SK-N-SH (cell line): ENCODE measurements at regions not wholly inside any gene's neighbourhood (a gene's known extent, or its start where the extent isn't known, plus 50 kb on each side); places are given as distances from the start of the nearest gene placed in this dataset.

Source experiments
- CTCF ChIA-PET: fragments of 300-600, 350-600 bp; formaldehyde crosslinking; extraction: SDS; loops from one replicate; lab custom pipeline; 2021; lab: Yijun Ruan, JAX
- POLR2A ChIA-PET: fragments of 350-600 bp; sonication (Branson Sonifier 250); formaldehyde crosslinking; extraction: SDS; loops from one replicate; lab custom pipeline; 2020; ENCODE audit warnings: antibody characterized with exemption, inconsistent platforms; lab: Yijun Ruan, JAX
- DNase-seq: peaks from one replicate; pipeline ENCODE4 v3.0.0; 2012
- H2AFZ ChIP-seq: fragments of 200-600 bp; sonication (generic); 2 replicates; pipeline ENCODE4 v1.8.1; 2016; ENCODE audit warnings: antibody characterized with exemption, mild to moderate bottlenecking, low read depth
- H3F3A ChIP-seq: fragments of 200-600 bp; sonication (generic); replicated peaks from 2 replicates; pipeline ENCODE3; 2016; ENCODE audit warnings: antibody characterized with exemption, mild to moderate bottlenecking; ENCODE audit not compliant: insufficient read depth
- H3K27ac ChIP-seq, 2 experiments: fragments of 200-500 bp in 1 of 2; fragments of 200-600 bp in 1 of 2; sonication (Bioruptor generic) in 1 of 2; sonication (generic), shearing (Covaris generic) in 1 of 2; 2 replicates each; pipeline versions ENCODE4 v1.5.1 to v1.6.1; 2014 to 2016; ENCODE audit warnings: low read depth in 2 of 2, inconsistent platforms in 1 of 2, low read length in 1 of 2, mild to moderate bottlenecking in 1 of 2, mixed read lengths in 1 of 2
- H3K27me3 ChIP-seq: fragments of 200-600 bp; sonication (generic), shearing (Covaris generic); 2 replicates; pipeline ENCODE4 v1.6.1; 2016; ENCODE audit warnings: mixed run types; ENCODE audit not compliant: insufficient read depth
- H3K36me3 ChIP-seq, 2 experiments: fragments of 200-500 bp in 1 of 2; fragments of 200-600 bp in 1 of 2; sonication (Bioruptor generic) in 1 of 2; sonication (generic) in 1 of 2; replicated peaks in 1 of 2; 2 replicates each; pipeline versions ENCODE3 to v1.5.1; 2014 to 2016; ENCODE audit warnings: low read length in 1 of 2, mild to moderate bottlenecking in 1 of 2; ENCODE audit not compliant: insufficient read depth in 2 of 2, control insufficient read depth in 1 of 2
- H3K4me1 ChIP-seq, 2 experiments: fragments of 200-500 bp in 1 of 2; fragments of 200-600 bp in 1 of 2; sonication (Bioruptor generic) in 1 of 2; sonication (generic), shearing (Covaris generic) in 1 of 2; 2 replicates each; pipeline versions ENCODE4 v1.5.1 to v1.6.1; 2014 to 2016; ENCODE audit warnings: low read depth in 1 of 2, low read length in 1 of 2, mixed run types in 1 of 2; ENCODE audit not compliant: insufficient read depth in 2 of 2, control insufficient read depth in 1 of 2
- H3K4me2 ChIP-seq: fragments of 200-600 bp; sonication (generic), shearing (Covaris generic); 2 replicates; pipeline ENCODE4 v1.6.1; 2017; ENCODE audit warnings: mixed run types
- H3K4me3 ChIP-seq, 2 experiments: fragments of 200-500 bp in 1 of 2; fragments of 200-600 bp in 1 of 2; sonication (Bioruptor generic) in 1 of 2; sonication (generic), shearing (Covaris generic) in 1 of 2; 2 replicates each; pipeline versions ENCODE4 v1.5.1 to v1.8.1; 2014 to 2016; ENCODE audit warnings: low read depth in 2 of 2, inconsistent platforms in 1 of 2, low read length in 1 of 2, mild to moderate bottlenecking in 1 of 2, mixed read lengths in 1 of 2, moderate library complexity in 1 of 2
- H3K79me2 ChIP-seq: fragments of 200-600 bp; sonication (generic); 2 replicates; pipeline ENCODE4 v1.8.1; 2017; ENCODE audit warnings: mild to moderate bottlenecking; ENCODE audit not compliant: insufficient read depth
- H3K9ac ChIP-seq: fragments of 200-600 bp; sonication (generic); 2 replicates; pipeline ENCODE4 v1.6.1; 2017; ENCODE audit warnings: mixed run types
- H3K9me2 ChIP-seq: fragments of 200-600 bp; sonication (generic); 2 replicates; pipeline ENCODE4 v1.6.1; 2017; ENCODE audit warnings: mixed run types
- H3K9me3 ChIP-seq: fragments of 200-600 bp; sonication (generic); 2 replicates; pipeline ENCODE4 v1.6.1; 2017; ENCODE audit warnings: mixed run types, mild to moderate bottlenecking, moderate library complexity
- H4K20me1 ChIP-seq: fragments of 200-600 bp; sonication (generic); 2 replicates; pipeline ENCODE4 v1.6.1; 2017; ENCODE audit warnings: mild to moderate bottlenecking, mixed run types; ENCODE audit not compliant: insufficient read depth
- FOSL2 ChIP-seq: IDR thresholded peaks from 2 replicates; pipeline ENCODE4 v1.4.0; 2012; ENCODE audit warnings: low read depth, mild to moderate bottlenecking, moderate library complexity, borderline replicate concordance
- FOXJ3 ChIP-seq: sonication (generic); formaldehyde crosslinking; IDR thresholded peaks from 2 replicates; pipeline ENCODE4 v1.5.1; 2020; ENCODE audit warnings: mild to moderate bottlenecking, missing genetic modification reagents
- GABPA ChIP-seq: IDR thresholded peaks from 2 replicates; pipeline ENCODE4 v1.4.0; 2012; ENCODE audit warnings: low read depth, mild to moderate bottlenecking
- NRF1 ChIP-seq: IDR thresholded peaks from 2 replicates; pipeline ENCODE4 v1.6.1; 2012; ENCODE audit warnings: low read depth, mild to moderate bottlenecking, low read length
- REST ChIP-seq: IDR thresholded peaks from 2 replicates; pipeline ENCODE4 v1.6.1; 2012; ENCODE audit warnings: mild to moderate bottlenecking, low read depth, low read length, moderate library complexity
- RFX5 ChIP-seq: IDR thresholded peaks from 2 replicates; pipeline ENCODE4 v1.6.1; 2012; ENCODE audit warnings: mild to moderate bottlenecking, improper control_type of control experiment, low read length
- SMC3 ChIP-seq: IDR thresholded peaks from 2 replicates; pipeline ENCODE4 v1.6.1; 2012; ENCODE audit warnings: low read depth, low read length, improper control_type of control experiment
- YY1 ChIP-seq: IDR thresholded peaks from 2 replicates; pipeline ENCODE4 v1.4.0; 2012; ENCODE audit warnings: low read depth, mild to moderate bottlenecking
- WGBS: methylation state at CpG from one replicate; pipeline ENCODE4 v1.1.6; 2017; ENCODE audit warnings: low lambda C conversion rate; 5-methylcytosine and 5-hydroxymethylcytosine counted together
- TF ChIP-seq, protein P1 (sequence below): IDR thresholded peaks from 2 replicates; pipeline ENCODE4 v1.4.0; 2012; ENCODE audit warnings: low read depth
- TF ChIP-seq, protein P2 (sequence below): fragments of 150-350 bp; IDR thresholded peaks from 2 replicates; pipeline ENCODE4 v1.6.1; 2016; ENCODE audit warnings: mild to moderate bottlenecking, low read depth, low read length

DNA sequence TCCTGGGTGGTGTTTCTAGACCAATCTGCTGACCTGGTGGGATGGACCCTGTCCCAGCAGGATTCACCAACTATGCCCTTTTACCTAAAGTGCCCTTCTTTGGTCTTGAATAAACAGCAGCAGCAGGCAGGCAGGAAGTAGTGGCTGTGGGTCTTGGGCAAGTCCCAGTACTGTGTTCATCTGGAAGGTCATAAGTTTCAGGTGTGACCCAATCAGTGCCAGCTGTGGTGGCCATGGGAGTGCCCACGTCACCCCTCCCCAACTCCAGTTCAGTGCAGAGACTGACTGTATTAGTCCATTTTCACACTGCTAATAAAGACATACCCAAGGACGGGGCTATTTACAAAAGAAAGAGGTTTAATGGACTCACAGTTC, 148.3 kb upstream of the SRD5A2 start:
- ChIA-PET CTCF (interaction anchor here (0.8 to 1.8 kb wide), 8 partner anchors 9 to 342 kb away, joined by 3 to 6 read pairs (median 4); no protein-coding TSS in a partner anchor), POLR2A (no interaction called here)
- H3K79me2 ChIP-seq: no peaks in the 10 kb centered on the region
- H3K9me3 ChIP-seq: no peaks in the 10 kb centered on the region
- no peak overlapping the region for H3K4me3 ChIP-seq
- H3K9ac ChIP-seq: no peak overlapping the region
- H3K4me2 ChIP-seq: no peak overlapping the region
- no peak for DNase-seq
- no peak for TF ChIP-seq REST
- H2AFZ ChIP-seq: no peak overlapping the region
- no peaks in the 10 kb centered on the region for H3K27me3 ChIP-seq
- H3K9me2 ChIP-seq: no peaks in the 10 kb centered on the region
- no peaks in the 10 kb centered on the region for H3K4me1 ChIP-seq
- no peak overlapping the region for H3K27ac ChIP-seq
- no peaks in the 10 kb centered on the region for H3F3A ChIP-seq
- no peaks in the 10 kb centered on the region for H4K20me1 ChIP-seq
- 13% methylated on average over 2 of the region's 2 CpGs for WGBS
- no peaks in the 10 kb centered on the region for H3K36me3 ChIP-seq

DNA sequence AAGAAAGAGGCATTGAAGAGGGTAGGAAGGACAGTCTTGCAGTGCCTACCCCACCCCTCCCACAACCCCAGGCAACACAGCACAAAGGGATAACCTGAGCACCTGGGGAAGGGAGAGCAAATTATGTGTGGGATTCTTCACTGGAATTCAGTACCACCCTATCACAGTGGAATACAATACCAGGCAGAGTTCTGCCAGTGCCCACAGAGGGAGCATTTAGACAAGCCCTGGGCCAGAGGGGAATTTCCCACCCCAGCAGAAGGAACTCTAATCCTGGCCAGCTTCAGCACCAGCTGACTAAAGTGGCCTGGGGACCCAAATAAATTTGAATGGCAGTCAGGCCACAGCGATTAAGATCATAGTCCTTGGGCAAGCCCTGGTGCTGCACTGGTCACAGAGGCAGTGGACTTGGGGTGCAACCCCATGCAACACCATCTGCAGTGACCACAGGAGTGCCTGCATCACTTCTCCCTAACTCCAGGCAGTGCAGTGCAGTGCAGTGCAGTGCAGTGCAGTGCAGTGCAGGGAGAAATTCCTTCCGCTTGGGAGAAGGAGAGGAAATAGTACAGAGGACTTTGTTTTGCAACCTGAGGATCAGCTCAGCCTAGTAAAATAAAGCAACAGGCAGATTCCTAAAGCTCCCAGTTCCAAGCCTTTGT, 147.8 kb upstream of the SRD5A2 start:
- no peaks in the 10 kb centered on the region for H3K9me3 ChIP-seq
- no peak for DNase-seq
- no peaks in the 10 kb centered on the region for H3K9me2 ChIP-seq
- no peaks in the 10 kb centered on the region for H4K20me1 ChIP-seq
- 80% methylated on average over 1 of the region's 2 CpGs for WGBS
- H3K4me2 ChIP-seq: no peak overlapping the region
- TF ChIP-seq FOSL2 (no peak), FOXJ3 (CRISPR knock-in tag) (no peak), YY1 (no peak), NRF1 (no peak), SMC3 (no peak), GABPA (no peak), RFX5 (no peak)
- TF ChIP-seq, protein P1, sequence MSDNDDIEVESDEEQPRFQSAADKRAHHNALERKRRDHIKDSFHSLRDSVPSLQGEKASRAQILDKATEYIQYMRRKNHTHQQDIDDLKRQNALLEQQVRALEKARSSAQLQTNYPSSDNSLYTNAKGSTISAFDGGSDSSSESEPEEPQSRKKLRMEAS: no peak
- TF ChIP-seq, protein P2, sequence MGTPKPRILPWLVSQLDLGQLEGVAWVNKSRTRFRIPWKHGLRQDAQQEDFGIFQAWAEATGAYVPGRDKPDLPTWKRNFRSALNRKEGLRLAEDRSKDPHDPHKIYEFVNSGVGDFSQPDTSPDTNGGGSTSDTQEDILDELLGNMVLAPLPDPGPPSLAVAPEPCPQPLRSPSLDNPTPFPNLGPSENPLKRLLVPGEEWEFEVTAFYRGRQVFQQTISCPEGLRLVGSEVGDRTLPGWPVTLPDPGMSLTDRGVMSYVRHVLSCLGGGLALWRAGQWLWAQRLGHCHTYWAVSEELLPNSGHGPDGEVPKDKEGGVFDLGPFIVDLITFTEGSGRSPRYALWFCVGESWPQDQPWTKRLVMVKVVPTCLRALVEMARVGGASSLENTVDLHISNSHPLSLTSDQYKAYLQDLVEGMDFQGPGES: no peak
- H3K9ac ChIP-seq: no peak overlapping the region
- H2AFZ ChIP-seq: no peak overlapping the region
- no peaks in the 10 kb centered on the region for H3K79me2 ChIP-seq
- no peaks in the 10 kb centered on the region for H3K4me1 ChIP-seq
- H3K36me3 ChIP-seq: no peaks in the 10 kb centered on the region
- H3K27ac ChIP-seq: no peak overlapping the region
- H3K27me3 ChIP-seq: no peaks in the 10 kb centered on the region
- CTCF ChIA-PET: interaction anchor here (0.6 to 1.8 kb wide), 3 partner anchors 37 to 1797 kb away, joined by 3 to 6 read pairs (median 4); no protein-coding TSS in a partner anchor
- H3K4me3 ChIP-seq: no peak overlapping the region
- H3F3A ChIP-seq: no peaks in the 10 kb centered on the region
- POLR2A ChIA-PET: no interaction called here
